HCT116 (cell line): ENCODE measurements at regions not wholly inside any gene's neighbourhood (a gene's known extent, or its start where the extent isn't known, plus 50 kb on each side); places are given as distances from the start of the nearest gene placed in this dataset.

Source experiments
- ATAC-seq: fragments of 200-7000 bp; cut with Tn5 transposase; 2 replicates; pipeline ENCODE4 v1.9.1; 2020; ENCODE audit warnings: mild to moderate bottlenecking, moderate library complexity
- BruUV-seq: library from RNA; stranded (reverse); fragments of 400-500 nt; replicated peaks from 2 replicates; lab custom pipeline; 2021; lab: Mats Ljungman, UMichigan
- CTCF ChIA-PET: fragments of 300-600 bp; sonication (Branson Sonifier 250); formaldehyde crosslinking; loops from one replicate; lab custom pipeline; 2021; ENCODE audit warnings: antibody characterized with exemption; lab: Charles Lee
- POLR2A ChIA-PET: fragments of 300-600, 350-600 bp; sonication (Branson Sonifier 250); formaldehyde crosslinking; loops from one replicate; lab custom pipeline; 2021; ENCODE audit warnings: antibody characterized with exemption; lab: Charles Lee
- RAD21 ChIA-PET, 2 experiments: fragments of 300-600 bp; sonication (Branson Sonifier 250); formaldehyde crosslinking; loops; one replicate each; lab custom pipeline; 2023; ENCODE audit warnings: low total read pairs in 2 of 2; ENCODE audit not compliant: uncharacterized antibody in 2 of 2, unreplicated experiment in 2 of 2, low non-redundant PET in 1 of 2; lab: Charles Lee
- DNase-seq: peaks from one replicate; pipeline ENCODE4 v3.0.0-alpha.2; 2010; ENCODE audit warnings: low read depth, low spot score
- H2AFZ ChIP-seq: fragments of 200-600 bp; shearing (Covaris generic), sonication (generic); 2 replicates; pipeline ENCODE4 v1.6.1; 2017; ENCODE audit warnings: low read depth, mixed run types, mixed read lengths, antibody characterized with exemption, low read length; ENCODE audit not compliant: poor library complexity, severe bottlenecking
- H3K27ac ChIP-seq: 2 replicates; pipeline ENCODE4 v1.5.1; 2012; ENCODE audit warnings: low read depth, low read length
- H3K27me3 ChIP-seq: fragments of 200-600 bp; sonication (generic); 2 replicates; pipeline ENCODE4 v1.6.1; 2016; ENCODE audit warnings: mixed run types, low read length, mixed read lengths; ENCODE audit not compliant: insufficient read depth
- H3K36me3 ChIP-seq, 2 experiments: fragments of 200-500 bp in 1 of 2; fragments of 200-600 bp in 1 of 2; sonication (Bioruptor generic) in 1 of 2; sonication (generic) in 1 of 2; 2 replicates each; pipeline versions ENCODE4 v1.5.1 to v1.6.1; 2014 to 2016; ENCODE audit warnings: low read length in 2 of 2, inconsistent platforms in 1 of 2, mixed read lengths in 1 of 2, mixed run types in 1 of 2; ENCODE audit not compliant: insufficient read depth in 2 of 2, control insufficient read depth in 1 of 2
- H3K4me1 ChIP-seq, 2 experiments: fragments of 200-600 bp in 1 of 2; sonication (generic) in 1 of 2; 2 replicates each; pipeline versions ENCODE4 v1.5.1 to v1.6.1; 2012 to 2017; ENCODE audit warnings: low read length in 2 of 2, inconsistent platforms in 1 of 2, mild to moderate bottlenecking in 1 of 2, mixed read lengths in 1 of 2, mixed run types in 1 of 2, moderate library complexity in 1 of 2; ENCODE audit not compliant: insufficient read depth in 2 of 2, control insufficient read depth in 1 of 2
- H3K4me2 ChIP-seq: fragments of 200-600 bp; sonication (generic); 2 replicates; pipeline ENCODE4 v1.6.1; 2017; ENCODE audit warnings: mixed run types, low read length, mixed read lengths
- H3K4me3 ChIP-seq, 2 experiments: fragments of 200-600 bp in 1 of 2; sonication (generic) in 1 of 2; replicated peaks in 1 of 2; 2 replicates each; pipeline ENCODE4 v1.5.1; 2011 to 2016; ENCODE audit warnings: low read length in 2 of 2, control low read depth in 1 of 2, low read depth in 1 of 2, mild to moderate bottlenecking in 1 of 2, mixed read lengths in 1 of 2, mixed run types in 1 of 2
- H3K79me2 ChIP-seq: fragments of 200-600 bp; sonication (generic); 2 replicates; pipeline ENCODE4 v1.6.1; 2017; ENCODE audit warnings: mild to moderate bottlenecking, mixed run types, low read length, moderate library complexity, mixed read lengths; ENCODE audit not compliant: insufficient read depth
- H3K9ac ChIP-seq: fragments of 200-600 bp; sonication (generic); 2 replicates; pipeline ENCODE4 v1.6.1; 2016; ENCODE audit warnings: low read length, mixed read lengths
- H3K9me2 ChIP-seq: fragments of 200-600 bp; sonication (generic), shearing (Covaris generic); 2 replicates; pipeline ENCODE4 v1.6.1; 2017; ENCODE audit warnings: mixed run types, mild to moderate bottlenecking, moderate library complexity; ENCODE audit not compliant: insufficient read depth
- H3K9me3 ChIP-seq, 2 experiments: fragments of 200-500 bp in 1 of 2; fragments of 200-600 bp in 1 of 2; sonication (Bioruptor generic) in 1 of 2; sonication (generic) in 1 of 2; 2 replicates each; pipeline ENCODE4 v1.6.1; 2014 to 2017; ENCODE audit warnings: low read length in 2 of 2, mixed read lengths in 2 of 2, inconsistent platforms in 1 of 2, low read depth in 1 of 2, mild to moderate bottlenecking in 1 of 2, mixed run types in 1 of 2, moderate library complexity in 1 of 2; ENCODE audit not compliant: control insufficient read depth in 1 of 2, insufficient read depth in 1 of 2
- H4K20me1 ChIP-seq: fragments of 200-600 bp; sonication (generic), shearing (Covaris generic); 2 replicates; pipeline ENCODE4 v1.6.1; 2017; ENCODE audit warnings: mixed run types, mild to moderate bottlenecking, moderate library complexity; ENCODE audit not compliant: insufficient read depth
- CBX3 ChIP-seq: IDR thresholded peaks from 2 replicates; pipeline ENCODE4 v1.6.1; 2012; ENCODE audit warnings: low read depth
- CEBPB ChIP-seq: IDR thresholded peaks from 2 replicates; pipeline ENCODE4 v1.6.1; 2012; ENCODE audit warnings: low read depth
- EGR1 ChIP-seq: IDR thresholded peaks from 2 replicates; pipeline ENCODE4 v1.6.1; 2012; ENCODE audit warnings: low read depth
- EZH2 ChIP-seq: fragments of 200-600 bp; sonication (generic); IDR thresholded peaks from 2 replicates; pipeline ENCODE4 v1.6.1; 2017; ENCODE audit warnings: antibody characterized with exemption, mixed run types
- EZH2phosphoT487 ChIP-seq: fragments of 200-600 bp; IDR thresholded peaks from 2 replicates; pipeline ENCODE4 v1.6.1; 2018; ENCODE audit warnings: antibody characterized with exemption, borderline replicate concordance
- FOSL1 ChIP-seq: IDR thresholded peaks from 2 replicates; pipeline ENCODE4 v1.6.1; 2012; ENCODE audit warnings: low read depth
- JUND ChIP-seq: IDR thresholded peaks from 2 replicates; pipeline ENCODE4 v1.6.1; 2012
- POLR2A ChIP-seq: IDR thresholded peaks from 2 replicates; pipeline ENCODE4 v1.7.0; 2011; ENCODE audit warnings: borderline replicate concordance; ENCODE audit not compliant: insufficient read depth, insufficient read length; ENCODE audit errors: extremely low read depth
- POLR2AphosphoS5 ChIP-seq: IDR thresholded peaks from 2 replicates; pipeline ENCODE4 v1.6.1; 2011; ENCODE audit warnings: mild to moderate bottlenecking, low read depth, low read length, moderate library complexity
- RAD21 ChIP-seq: IDR thresholded peaks from 2 replicates; pipeline ENCODE4 v1.6.1; 2012; ENCODE audit warnings: low read depth, mild to moderate bottlenecking
- SP1 ChIP-seq: IDR thresholded peaks from 2 replicates; pipeline ENCODE4 v1.6.1; 2012; ENCODE audit warnings: low read depth
- SRF ChIP-seq: IDR thresholded peaks from 2 replicates; pipeline ENCODE4 v1.6.1; 2012; ENCODE audit warnings: low read depth
- YY1 ChIP-seq: IDR thresholded peaks from 2 replicates; pipeline ENCODE4 v1.6.1; 2011; ENCODE audit warnings: low read length, low read depth, moderate library complexity, mild to moderate bottlenecking; ENCODE audit not compliant: insufficient replicate concordance; ENCODE audit errors: extremely low read depth
- ZFX ChIP-seq: fragments of 450-650 bp; IDR thresholded peaks from 2 replicates; pipeline ENCODE4 v1.6.1; 2017
- ZNF274 ChIP-seq: fragments of 200-500 bp; sonication (Bioruptor generic); IDR thresholded peaks from 2 replicates; pipeline ENCODE4 v1.6.1; 2014; ENCODE audit warnings: mild to moderate bottlenecking, low read depth, low read length, inconsistent platforms
- intact Hi-C: fragments of 100-400 bp; cut with micrococcal nuclease; formaldehyde crosslinking; loops from 2 replicates; pipeline ENCODE4 v1.10.0; 2022
- TF ChIP-seq, protein P1 (sequence below): IDR thresholded peaks from 2 replicates; pipeline ENCODE4 v1.6.1; 2012; ENCODE audit warnings: low read depth
- TF ChIP-seq, protein P2 (sequence below): IDR thresholded peaks from 2 replicates; pipeline ENCODE4 v1.6.1; 2012

DNA sequence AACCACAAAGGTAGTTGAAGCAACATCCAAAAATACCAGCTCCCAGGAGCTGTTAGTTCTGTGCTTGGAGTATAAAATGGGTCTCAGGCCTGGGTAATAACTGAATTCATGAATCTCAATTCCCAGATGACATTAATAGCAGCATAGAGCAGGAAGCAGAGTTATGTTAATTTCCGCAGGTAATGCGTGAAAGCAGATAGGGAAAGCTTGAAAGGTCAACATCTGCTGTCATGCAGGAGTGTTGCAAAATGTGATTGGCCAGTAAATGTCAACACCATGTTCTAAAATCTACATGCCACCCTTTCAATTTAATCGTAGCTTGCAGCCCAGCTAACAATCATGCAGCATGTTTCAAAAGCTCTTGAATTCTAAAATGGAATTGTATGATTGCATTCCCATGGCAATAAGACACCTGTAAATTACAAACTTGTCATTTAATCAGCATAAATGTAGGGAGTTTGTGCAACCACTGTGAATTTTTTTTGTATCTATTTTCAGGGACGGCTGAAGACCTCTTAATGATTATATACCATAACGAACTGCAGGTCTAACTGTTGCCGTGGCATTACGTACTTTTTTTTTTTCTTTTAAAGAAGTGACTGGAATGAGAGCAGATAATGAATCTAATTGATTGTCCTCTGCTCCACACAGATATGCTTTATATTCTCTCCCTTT is 635.8 kb upstream of the FOXG1 start:
- CTCF ChIA-PET, result no interaction called here
- Histone ChIP-seq H3K27me3 (no peaks in the 10 kb centered on the region), H3K27ac (no peak overlapping the region), H3K36me3 (no peaks in the 10 kb centered on the region), H2AFZ (no peak overlapping the region), H3K9me3 (peaks cover 11 to 24% of the 10 kb centered on the region in 2 experiments; a peak in 2 of 4 replicates), H3K79me2 (no peaks in the 10 kb centered on the region), H3K9me2 (no peaks in the 10 kb centered on the region), H3K9ac (no peak overlapping the region), H4K20me1 (no peaks in the 10 kb centered on the region), H3K4me1 (no peaks in the 10 kb centered on the region), H3K4me3 (no peak overlapping the region), H3K4me2 (no peak overlapping the region)
- BruUV-seq, result no TSS peak
- RAD21 ChIA-PET, result no interaction called here
- ATAC-seq, result no peak
- intact Hi-C loops, result no loop called here
- no peak for DNase-seq
- TF ChIP-seq CBX3 (no peak), RAD21 (no peak), YY1 (no peak), FOSL1 (no peak), EGR1 (no peak), CEBPB (no peak), JUND (no peak), POLR2AphosphoS5 (no peak), SP1 (no peak), SRF (no peak), ZNF274 (no peak), EZH2 (no peak), POLR2A (no peak), ZFX (no peak), EZH2phosphoT487 (no peak)
- TF ChIP-seq, protein P1, sequence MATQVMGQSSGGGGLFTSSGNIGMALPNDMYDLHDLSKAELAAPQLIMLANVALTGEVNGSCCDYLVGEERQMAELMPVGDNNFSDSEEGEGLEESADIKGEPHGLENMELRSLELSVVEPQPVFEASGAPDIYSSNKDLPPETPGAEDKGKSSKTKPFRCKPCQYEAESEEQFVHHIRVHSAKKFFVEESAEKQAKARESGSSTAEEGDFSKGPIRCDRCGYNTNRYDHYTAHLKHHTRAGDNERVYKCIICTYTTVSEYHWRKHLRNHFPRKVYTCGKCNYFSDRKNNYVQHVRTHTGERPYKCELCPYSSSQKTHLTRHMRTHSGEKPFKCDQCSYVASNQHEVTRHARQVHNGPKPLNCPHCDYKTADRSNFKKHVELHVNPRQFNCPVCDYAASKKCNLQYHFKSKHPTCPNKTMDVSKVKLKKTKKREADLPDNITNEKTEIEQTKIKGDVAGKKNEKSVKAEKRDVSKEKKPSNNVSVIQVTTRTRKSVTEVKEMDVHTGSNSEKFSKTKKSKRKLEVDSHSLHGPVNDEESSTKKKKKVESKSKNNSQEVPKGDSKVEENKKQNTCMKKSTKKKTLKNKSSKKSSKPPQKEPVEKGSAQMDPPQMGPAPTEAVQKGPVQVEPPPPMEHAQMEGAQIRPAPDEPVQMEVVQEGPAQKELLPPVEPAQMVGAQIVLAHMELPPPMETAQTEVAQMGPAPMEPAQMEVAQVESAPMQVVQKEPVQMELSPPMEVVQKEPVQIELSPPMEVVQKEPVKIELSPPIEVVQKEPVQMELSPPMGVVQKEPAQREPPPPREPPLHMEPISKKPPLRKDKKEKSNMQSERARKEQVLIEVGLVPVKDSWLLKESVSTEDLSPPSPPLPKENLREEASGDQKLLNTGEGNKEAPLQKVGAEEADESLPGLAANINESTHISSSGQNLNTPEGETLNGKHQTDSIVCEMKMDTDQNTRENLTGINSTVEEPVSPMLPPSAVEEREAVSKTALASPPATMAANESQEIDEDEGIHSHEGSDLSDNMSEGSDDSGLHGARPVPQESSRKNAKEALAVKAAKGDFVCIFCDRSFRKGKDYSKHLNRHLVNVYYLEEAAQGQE, result no peak
- TF ChIP-seq, protein P2, sequence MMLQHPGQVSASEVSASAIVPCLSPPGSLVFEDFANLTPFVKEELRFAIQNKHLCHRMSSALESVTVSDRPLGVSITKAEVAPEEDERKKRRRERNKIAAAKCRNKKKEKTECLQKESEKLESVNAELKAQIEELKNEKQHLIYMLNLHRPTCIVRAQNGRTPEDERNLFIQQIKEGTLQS, result no peak
- POLR2A ChIA-PET, result no interaction called here
